DND-41 (cell line): ENCODE measurements at regions not wholly inside any gene's neighbourhood (a gene's known extent, or its start where the extent isn't known, plus 50 kb on each side); places are given as distances from the start of the nearest gene placed in this dataset.

ENCODE experiments used
- ATAC-seq: fragments of 200-7000 bp; cut with Tn5 transposase; 3 replicates; pipeline ENCODE4 v1.9.1; 2021; ENCODE audit warnings: low read depth; ENCODE audit not compliant: insufficient read depth
- DNase-seq: peaks from one replicate; pipeline ENCODE4 v3.0.0-alpha.2; 2020
- H2AFZ ChIP-seq: 2 replicates; pipeline ENCODE4 v1.6.0; 2012; ENCODE audit warnings: low read depth, low read length
- H3K27ac ChIP-seq: 2 replicates; pipeline ENCODE4 v1.5.1; 2012; ENCODE audit warnings: low read length, inconsistent platforms
- H3K27me3 ChIP-seq: fragments of 200-600 bp; sonication (generic); 2 replicates; pipeline ENCODE4 v1.6.0; 2012; ENCODE audit warnings: low read length, mild to moderate bottlenecking, inconsistent platforms; ENCODE audit not compliant: insufficient read depth, poor library complexity
- H3K36me3 ChIP-seq: 2 replicates; pipeline ENCODE4 v1.5.1; 2012; ENCODE audit warnings: low read length, inconsistent platforms; ENCODE audit not compliant: insufficient read depth
- H3K4me1 ChIP-seq: 2 replicates; pipeline ENCODE4 v1.5.1; 2012; ENCODE audit warnings: mild to moderate bottlenecking, low read length; ENCODE audit not compliant: insufficient read depth
- H3K4me2 ChIP-seq: 2 replicates; pipeline ENCODE4 v1.6.0; 2012; ENCODE audit warnings: mild to moderate bottlenecking, moderate library complexity, low read length, inconsistent platforms; ENCODE audit not compliant: insufficient read depth
- H3K4me3 ChIP-seq, 2 experiments: fragments of 200-600 bp in 1 of 2; shearing (Covaris generic) in 1 of 2; 2 replicates each; pipeline ENCODE4 v1.5.1; 2012 to 2016; ENCODE audit warnings: inconsistent platforms in 2 of 2, low read length in 2 of 2, mild to moderate bottlenecking in 2 of 2, low read depth in 1 of 2, moderate library complexity in 1 of 2
- H3K79me2 ChIP-seq: 2 replicates; pipeline ENCODE4 v1.6.0; 2012; ENCODE audit warnings: low read length, inconsistent platforms; ENCODE audit not compliant: insufficient read depth
- H3K9ac ChIP-seq: 2 replicates; pipeline ENCODE4 v1.6.0; 2012; ENCODE audit warnings: low read depth, mild to moderate bottlenecking, inconsistent platforms, low read length, moderate library complexity
- H3K9me3 ChIP-seq: 2 replicates; pipeline ENCODE4 v1.5.1; 2012; ENCODE audit warnings: low read length, moderate library complexity, mild to moderate bottlenecking, inconsistent platforms; ENCODE audit not compliant: insufficient read depth, severe bottlenecking
- H4K20me1 ChIP-seq: 2 replicates; pipeline ENCODE4 v1.6.0; 2012; ENCODE audit warnings: low read length; ENCODE audit not compliant: insufficient read depth
- CTCF ChIP-seq: IDR thresholded peaks from 2 replicates; pipeline ENCODE4 v1.5.1; 2012; ENCODE audit warnings: borderline replicate concordance, low read length, moderate library complexity, mild to moderate bottlenecking; ENCODE audit not compliant: poor library complexity, severe bottlenecking; ENCODE audit errors: extremely low read depth
- EZH2 ChIP-seq: IDR thresholded peaks from 3 replicates; pipeline ENCODE4 v1.6.1; 2012; ENCODE audit warnings: borderline replicate concordance, low read depth, mild to moderate bottlenecking, moderate library complexity, low read length, inconsistent platforms; ENCODE audit not compliant: severe bottlenecking

DNA sequence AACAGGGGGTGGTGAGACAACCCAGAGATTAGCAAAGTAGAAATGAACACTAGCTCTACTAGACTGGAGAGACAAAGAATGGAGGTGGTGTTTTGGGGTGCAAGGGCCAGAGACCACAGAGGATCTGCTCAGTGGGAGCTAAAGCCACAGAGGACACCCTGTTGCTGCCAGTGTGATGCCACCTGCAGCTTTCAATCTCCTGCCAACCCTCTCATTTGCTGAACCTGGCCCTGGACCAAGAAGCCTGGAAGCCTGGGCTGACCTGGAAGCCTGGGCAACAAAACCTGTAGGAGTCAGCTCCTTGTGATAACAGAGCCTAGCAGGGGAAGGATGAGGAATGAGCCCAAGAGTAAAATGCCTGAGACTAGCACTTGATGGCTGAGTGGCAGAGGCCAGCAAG lies 81.1 kb upstream of the ADO start:
- Histone ChIP-seq H3K4me2 (no peak overlapping the region), H3K79me2 (no peaks in the 10 kb centered on the region), H3K4me3 (no peak overlapping the region), H3K9me3 (no peaks in the 10 kb centered on the region), H3K36me3 (no peaks in the 10 kb centered on the region), H3K27me3 (no peaks in the 10 kb centered on the region), H3K4me1 (no peaks in the 10 kb centered on the region), H3K9ac (no peak overlapping the region), H2AFZ (no peak overlapping the region), H3K27ac (no peak overlapping the region), H4K20me1 (no peaks in the 10 kb centered on the region)
- ATAC-seq (no peak), DNase-seq (no peak)
- TF ChIP-seq CTCF (no peak), EZH2 (no peak)

- ATAC-seq (no peak), DNase-seq (no peak)
- Histone ChIP-seq H3K27me3 (no peaks in the 10 kb centered on the region), H2AFZ (no peak overlapping the region), H3K4me3 (no peak overlapping the region), H3K36me3 (no peaks in the 10 kb centered on the region), H3K79me2 (no peaks in the 10 kb centered on the region), H4K20me1 (no peaks in the 10 kb centered on the region), H3K4me1 (no peaks in the 10 kb centered on the region), H3K27ac (no peak overlapping the region), H3K9ac (no peak overlapping the region), H3K9me3 (no peaks in the 10 kb centered on the region), H3K4me2 (no peak overlapping the region)
- TF ChIP-seq CTCF (no peak), EZH2 (no peak)
Measured at GRCh38 chr10:62724465-62724864, 80.1 kb upstream of the ADO start.

DNA sequence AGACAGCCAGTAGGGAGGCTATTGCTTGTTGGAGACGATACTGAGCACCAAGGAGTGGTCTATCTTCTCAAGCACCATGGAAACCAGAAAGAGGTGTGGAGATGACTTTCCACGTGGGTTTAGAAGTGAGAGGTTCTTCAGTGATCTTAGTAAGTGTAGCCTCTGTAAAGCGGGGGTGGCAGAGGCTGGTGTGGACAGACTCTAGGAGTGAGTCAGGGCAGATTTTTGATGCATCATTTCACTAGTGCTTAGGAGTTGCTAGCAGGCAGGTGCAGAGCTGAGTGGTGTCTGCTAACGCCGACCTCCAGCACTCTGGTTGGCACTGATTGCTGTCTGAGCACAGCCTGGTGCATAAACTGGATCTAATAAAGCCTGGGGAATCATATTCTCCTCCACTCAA lies 78.4 kb upstream of the ADO start:
- Histone ChIP-seq H3K27me3 (no peaks in the 10 kb centered on the region), H2AFZ (no peak overlapping the region), H3K27ac (no peak overlapping the region), H3K9me3 (no peaks in the 10 kb centered on the region), H3K9ac (no peak overlapping the region), H3K4me2 (no peak overlapping the region), H4K20me1 (no peaks in the 10 kb centered on the region), H3K79me2 (no peaks in the 10 kb centered on the region), H3K4me3 (no peak overlapping the region), H3K4me1 (no peaks in the 10 kb centered on the region), H3K36me3 (no peaks in the 10 kb centered on the region)
- DNase-seq: no peak
- ATAC-seq: no peak
- no peak for TF ChIP-seq EZH2

- Histone ChIP-seq H3K79me2 (no peaks in the 10 kb centered on the region), H3K27me3 (no peaks in the 10 kb centered on the region), H3K4me3 (no peak overlapping the region), H3K4me2 (no peak overlapping the region), H3K9me3 (no peaks in the 10 kb centered on the region), H2AFZ (no peak overlapping the region), H3K27ac (no peak overlapping the region), H3K9ac (no peak overlapping the region), H3K36me3 (no peaks in the 10 kb centered on the region), H4K20me1 (no peaks in the 10 kb centered on the region), H3K4me1 (no peaks in the 10 kb centered on the region)
- no peak for ATAC-seq
- no peak for TF ChIP-seq CTCF
- no peak for DNase-seq
Measured at GRCh38 chr10:62726638-62727037, 77.9 kb upstream of the ADO start.
